ENCODE measurements at regions not wholly inside any gene's neighbourhood (a gene's known extent, or its start where the extent isn't known, plus 50 kb on each side); places are given as distances from the start of the nearest gene placed in this dataset.

DNA sequence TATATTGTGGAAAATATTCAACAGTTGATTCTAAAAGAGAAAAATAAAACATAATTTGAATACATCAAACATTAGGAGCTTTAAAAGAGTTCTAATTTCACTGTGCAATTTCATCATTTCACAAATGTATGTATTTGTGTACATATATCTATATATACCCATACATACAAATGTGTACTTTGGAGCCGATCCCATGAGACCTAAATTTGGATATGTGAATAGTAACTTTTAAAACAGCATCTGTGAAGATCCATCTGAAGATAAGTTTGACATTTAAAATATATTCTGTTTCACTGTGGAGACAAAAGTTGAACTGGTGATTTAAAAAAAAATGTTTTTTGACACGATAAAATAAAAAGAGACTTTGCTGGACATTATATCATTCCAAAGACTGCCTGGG, 374.0 kb downstream of the TMA16 start:
- Histone ChIP-seq H3K27me3 (replicated peaks; ENCODE audit: insufficient read depth) (no peaks in the 10 kb centered on the region), H3K9me3 (no peaks in the 10 kb centered on the region), H3K4me3 (no peak overlapping the region), H3K4me1 (ENCODE audit: control insufficient read depth in 1 of 2, low read depth in 2 of 2) (no peaks in the 10 kb centered on the region), H3K27ac (no peak overlapping the region), H3K36me3 (no peaks in the 10 kb centered on the region)
- TF ChIP-seq, protein P1, sequence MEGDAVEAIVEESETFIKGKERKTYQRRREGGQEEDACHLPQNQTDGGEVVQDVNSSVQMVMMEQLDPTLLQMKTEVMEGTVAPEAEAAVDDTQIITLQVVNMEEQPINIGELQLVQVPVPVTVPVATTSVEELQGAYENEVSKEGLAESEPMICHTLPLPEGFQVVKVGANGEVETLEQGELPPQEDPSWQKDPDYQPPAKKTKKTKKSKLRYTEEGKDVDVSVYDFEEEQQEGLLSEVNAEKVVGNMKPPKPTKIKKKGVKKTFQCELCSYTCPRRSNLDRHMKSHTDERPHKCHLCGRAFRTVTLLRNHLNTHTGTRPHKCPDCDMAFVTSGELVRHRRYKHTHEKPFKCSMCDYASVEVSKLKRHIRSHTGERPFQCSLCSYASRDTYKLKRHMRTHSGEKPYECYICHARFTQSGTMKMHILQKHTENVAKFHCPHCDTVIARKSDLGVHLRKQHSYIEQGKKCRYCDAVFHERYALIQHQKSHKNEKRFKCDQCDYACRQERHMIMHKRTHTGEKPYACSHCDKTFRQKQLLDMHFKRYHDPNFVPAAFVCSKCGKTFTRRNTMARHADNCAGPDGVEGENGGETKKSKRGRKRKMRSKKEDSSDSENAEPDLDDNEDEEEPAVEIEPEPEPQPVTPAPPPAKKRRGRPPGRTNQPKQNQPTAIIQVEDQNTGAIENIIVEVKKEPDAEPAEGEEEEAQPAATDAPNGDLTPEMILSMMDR (IDR thresholded peaks at IDR 0.05): no peak
- ATAC-seq (ENCODE audit: insufficient number of reproducible peaks, low FRiP score, low read depth) (no peak), DNase-seq (ENCODE audit: low spot score) (no peak)

DNA sequence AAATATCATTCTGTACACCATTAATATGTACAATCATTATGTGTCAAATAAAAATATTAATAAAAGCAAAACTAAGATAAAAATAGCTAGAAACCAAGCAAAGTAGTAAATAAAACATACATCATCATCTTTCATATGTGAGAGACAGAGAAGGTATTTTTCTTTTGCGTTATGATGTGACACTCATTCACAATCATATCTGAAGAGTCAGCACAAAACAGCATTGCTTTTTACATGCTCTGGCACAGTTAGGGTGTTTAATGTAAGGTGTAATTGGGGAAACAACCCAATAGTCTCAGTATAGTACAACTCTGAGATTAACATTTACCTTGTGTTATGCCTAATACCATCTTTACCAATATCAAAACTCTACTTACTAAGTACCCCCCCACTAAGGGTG, 376.6 kb downstream of the TMA16 start:
- H3K9me3 ChIP-seq: no peaks in the 10 kb centered on the region
- H3K36me3 ChIP-seq: no peaks in the 10 kb centered on the region
- ATAC-seq (ENCODE audit: insufficient number of reproducible peaks, low FRiP score, low read depth): no peak
- H3K27me3 ChIP-seq (replicated peaks; ENCODE audit: insufficient read depth): no peaks in the 10 kb centered on the region
- no peaks in the 10 kb centered on the region for H3K4me1 ChIP-seq (ENCODE audit: control insufficient read depth in 1 of 2, low read depth in 2 of 2)
- DNase-seq (ENCODE audit: low spot score): no peak
- H3K27ac ChIP-seq: no peak overlapping the region
- no peak overlapping the region for H3K4me3 ChIP-seq
- TF ChIP-seq, protein P1 (IDR thresholded peaks at IDR 0.05): no peak

DNA sequence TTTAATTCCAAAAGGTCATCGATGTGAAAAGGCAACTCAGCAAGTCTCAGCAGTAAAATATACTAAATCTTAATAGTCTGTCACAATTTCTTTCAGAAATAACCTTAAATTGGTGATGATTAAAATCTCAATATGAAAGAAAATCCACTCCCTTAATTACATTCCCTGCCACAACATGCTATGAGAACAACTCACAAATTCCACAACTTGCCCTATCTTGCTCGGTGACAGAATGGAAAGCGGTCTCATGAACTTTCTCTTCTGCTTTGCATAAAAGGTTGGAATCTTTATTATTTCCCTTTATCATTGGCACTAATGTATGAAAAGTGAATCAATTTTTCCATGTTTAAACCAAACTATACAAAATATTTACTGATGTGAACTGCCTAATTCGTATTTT, 380.8 kb downstream of the TMA16 start:
- Histone ChIP-seq H3K4me1 (ENCODE audit: control insufficient read depth in 1 of 2, low read depth in 2 of 2) (no peaks in the 10 kb centered on the region), H3K27me3 (replicated peaks; ENCODE audit: insufficient read depth) (no peaks in the 10 kb centered on the region), H3K9me3 (no peaks in the 10 kb centered on the region), H3K36me3 (no peaks in the 10 kb centered on the region), H3K4me3 (no peak overlapping the region), H3K27ac (no peak overlapping the region)
- no peak for DNase-seq (ENCODE audit: low spot score)
- no peak for ATAC-seq (ENCODE audit: insufficient number of reproducible peaks, low FRiP score, low read depth)
- TF ChIP-seq, protein P1 (IDR thresholded peaks at IDR 0.05): no peak

DNA sequence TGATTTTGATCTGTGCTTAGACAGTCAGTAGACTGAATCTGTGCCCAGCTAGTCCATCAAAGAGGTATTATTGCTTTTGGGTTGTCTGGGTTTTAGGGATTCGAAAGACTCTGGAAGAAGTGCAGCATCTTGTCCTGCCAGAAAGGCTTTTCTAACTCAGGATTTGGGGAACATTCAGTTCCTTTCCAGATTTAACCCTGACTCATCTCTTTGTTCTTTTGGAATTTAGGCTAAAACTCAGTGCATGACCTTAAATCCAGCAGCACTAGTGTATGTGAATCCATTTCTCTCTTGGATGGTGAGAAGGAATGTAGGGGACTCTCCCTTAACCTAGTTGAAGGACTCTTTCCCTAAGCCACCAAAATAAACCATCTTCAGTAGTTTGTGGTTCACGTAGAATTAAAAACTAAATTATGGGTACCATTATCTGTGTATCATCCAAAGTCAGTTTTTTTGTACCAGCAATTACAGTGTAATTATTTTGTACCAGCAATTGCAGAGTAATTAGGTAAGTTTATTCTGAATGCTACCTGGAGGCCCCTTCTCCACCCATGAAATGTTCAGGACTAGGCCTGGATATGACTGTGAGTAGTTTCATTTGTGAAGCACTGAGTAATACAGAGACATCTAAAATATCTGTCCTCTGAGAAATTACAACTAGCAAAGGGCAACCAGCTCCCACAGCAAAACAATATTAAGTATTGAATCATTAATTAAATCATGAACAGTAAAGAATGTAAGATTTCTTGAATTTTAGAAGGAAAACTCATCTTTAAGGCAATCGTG, 384.0 kb downstream of the TMA16 start:
- DNase-seq (ENCODE audit: low spot score): no peak
- H3K36me3 ChIP-seq: no peaks in the 10 kb centered on the region
- H3K4me1 ChIP-seq (ENCODE audit: control insufficient read depth in 1 of 2, low read depth in 2 of 2): no peaks in the 10 kb centered on the region
- TF ChIP-seq, protein P1 (IDR thresholded peaks at IDR 0.05): no peak
- H3K27ac ChIP-seq: no peak overlapping the region
- no peak for ATAC-seq (ENCODE audit: insufficient number of reproducible peaks, low FRiP score, low read depth)
- no peaks in the 10 kb centered on the region for H3K27me3 ChIP-seq (replicated peaks; ENCODE audit: insufficient read depth)
- H3K9me3 ChIP-seq: no peaks in the 10 kb centered on the region
- no peak overlapping the region for H3K4me3 ChIP-seq

DNA sequence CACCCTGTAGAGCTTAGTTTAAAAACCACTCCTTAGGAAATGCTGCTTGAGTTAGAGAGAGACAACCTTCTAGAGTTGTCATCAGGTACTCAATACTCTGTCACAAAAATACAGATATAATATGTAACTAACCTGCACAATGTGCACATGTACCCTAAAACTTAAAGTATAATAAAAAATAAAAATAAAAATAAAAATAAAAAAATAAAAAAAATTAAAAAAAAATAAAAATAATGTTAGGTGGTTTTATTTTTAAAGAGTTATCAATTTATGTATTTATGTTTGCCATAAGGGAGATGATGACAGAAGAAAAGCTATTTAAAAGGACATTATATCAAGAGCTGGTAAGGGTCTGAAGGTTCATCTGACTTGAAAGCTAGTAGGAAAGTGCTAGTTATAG, 397.9 kb downstream of the TMA16 start:
- DNase-seq (ENCODE audit: low spot score) (no peak), ATAC-seq (ENCODE audit: insufficient number of reproducible peaks, low FRiP score, low read depth) (no peak)
- no peaks in the 10 kb centered on the region for H3K27me3 ChIP-seq (replicated peaks; ENCODE audit: insufficient read depth)
- no peaks in the 10 kb centered on the region for H3K9me3 ChIP-seq
- H3K27ac ChIP-seq: no peak overlapping the region
- TF ChIP-seq, protein P1 (IDR thresholded peaks at IDR 0.05): no peak
- H3K36me3 ChIP-seq: no peaks in the 10 kb centered on the region
- no peak overlapping the region for H3K4me3 ChIP-seq
- no peaks in the 10 kb centered on the region for H3K4me1 ChIP-seq (ENCODE audit: control insufficient read depth in 1 of 2, low read depth in 2 of 2)
